Mesendoderm (in vitro differentiated cells): ENCODE measurements at regions not wholly inside any gene's neighbourhood (a gene's known extent, or its start where the extent isn't known, plus 50 kb on each side); places are given as distances from the start of the nearest gene placed in this dataset.

Experiments
- DNase-seq: peaks from one replicate; pipeline ENCODE4 v3.0.0; 2013
- H2AK5ac ChIP-seq: 2 replicates; pipeline ENCODE4 v1.6.1; 2013; ENCODE audit warnings: low read length, inconsistent platforms
- H2BK120ac ChIP-seq: 2 replicates; pipeline ENCODE4 v1.6.1; 2013; ENCODE audit warnings: low read depth, mild to moderate bottlenecking, low read length, moderate library complexity, mixed read lengths
- H2BK15ac ChIP-seq: replicated peaks from 2 replicates; pipeline ENCODE4 v1.6.1; 2013; ENCODE audit warnings: low read depth, mild to moderate bottlenecking, moderate library complexity
- H2BK5ac ChIP-seq: 2 replicates; pipeline ENCODE4 v1.6.1; 2013; ENCODE audit warnings: low read length, inconsistent platforms
- H3K18ac ChIP-seq: 2 replicates; pipeline ENCODE4 v1.6.1; 2013; ENCODE audit warnings: mild to moderate bottlenecking, low read length, mixed read lengths
- H3K23ac ChIP-seq: one replicate; pipeline ENCODE4 v1.6.1; 2013; ENCODE audit warnings: low read length
- H3K27ac ChIP-seq: 2 replicates; pipeline ENCODE4 v1.5.1; 2013; ENCODE audit warnings: low read depth, mild to moderate bottlenecking, inconsistent platforms, low read length, moderate library complexity
- H3K27me3 ChIP-seq: 2 replicates; pipeline ENCODE4 v1.6.1; 2013; ENCODE audit warnings: low read length, control low read depth, mild to moderate bottlenecking, inconsistent platforms; ENCODE audit not compliant: insufficient read depth, poor library complexity
- H3K36me3 ChIP-seq: 2 replicates; pipeline ENCODE4 v1.6.1; 2013; ENCODE audit warnings: low read length, inconsistent platforms; ENCODE audit not compliant: control insufficient read depth, insufficient read depth
- H3K4ac ChIP-seq: one replicate; pipeline ENCODE4 v1.6.1; 2013; ENCODE audit warnings: low read depth, mild to moderate bottlenecking, low read length, moderate library complexity
- H3K4me1 ChIP-seq: 2 replicates; pipeline ENCODE4 v1.6.1; 2013; ENCODE audit warnings: low read depth, low read length, inconsistent platforms; ENCODE audit not compliant: control insufficient read depth
- H3K4me2 ChIP-seq: 2 replicates; pipeline ENCODE4 v1.6.1; 2013; ENCODE audit warnings: low read length
- H3K4me3 ChIP-seq: 2 replicates; pipeline ENCODE4 v1.5.1; 2013; ENCODE audit warnings: mild to moderate bottlenecking, low read length
- H3K56ac ChIP-seq: one replicate; pipeline ENCODE4 v1.6.1; 2013; ENCODE audit warnings: low read length
- H3K79me1 ChIP-seq: 2 replicates; pipeline ENCODE4 v1.6.1; 2013; ENCODE audit warnings: low read length, inconsistent platforms
- H3K79me2 ChIP-seq: 2 replicates; pipeline ENCODE4 v1.6.1; 2013; ENCODE audit warnings: mild to moderate bottlenecking, low read length; ENCODE audit not compliant: control insufficient read depth, insufficient read depth
- H3K9ac ChIP-seq: 2 replicates; pipeline ENCODE4 v1.6.1; 2013; ENCODE audit warnings: low read length, inconsistent platforms
- H4K5ac ChIP-seq: one replicate; pipeline ENCODE4 v1.6.1; 2013; ENCODE audit warnings: low read length
- H4K8ac ChIP-seq: one replicate; pipeline ENCODE4 v1.6.1; 2013; ENCODE audit warnings: low read depth, mild to moderate bottlenecking, control low read depth, low read length, moderate library complexity
- WGBS: extraction: QIAGEN DNeasy Blood & Tissue Kit; methylation state at CpG from one replicate; pipeline ENCODE4 v1.1.7; 2013; ENCODE audit warnings: low lambda C conversion rate, missing lambda C conversion rate; ENCODE audit not compliant: insufficient coverage; ENCODE audit errors: extremely low coverage; 5-methylcytosine and 5-hydroxymethylcytosine counted together

- Histone ChIP-seq H3K23ac (no peak overlapping the region), H3K4me3 (no peak overlapping the region), H3K4me1 (no peaks in the 10 kb centered on the region), H3K4me2 (no peak overlapping the region), H3K4ac (no peak overlapping the region), H3K18ac (no peak overlapping the region), H3K27me3 (no peaks in the 10 kb centered on the region), H2BK120ac (no peak overlapping the region), H3K27ac (no peak overlapping the region), H2AK5ac (no peak overlapping the region), H4K5ac (no peak overlapping the region), H3K79me1 (no peaks in the 10 kb centered on the region), H3K36me3 (no peaks in the 10 kb centered on the region), H3K9ac (no peak overlapping the region), H4K8ac (no peak overlapping the region), H3K79me2 (no peaks in the 10 kb centered on the region), H2BK15ac (no peak overlapping the region), H3K56ac (no peak overlapping the region), H2BK5ac (no peak overlapping the region)
- WGBS = no CpG with 5 or more reads among the region's 2 CpGs
- DNase-seq = no peak
These were observed 146.1 kb upstream of the TSLP start for GRCh38 chr5:110925398-110925797.

DNA sequence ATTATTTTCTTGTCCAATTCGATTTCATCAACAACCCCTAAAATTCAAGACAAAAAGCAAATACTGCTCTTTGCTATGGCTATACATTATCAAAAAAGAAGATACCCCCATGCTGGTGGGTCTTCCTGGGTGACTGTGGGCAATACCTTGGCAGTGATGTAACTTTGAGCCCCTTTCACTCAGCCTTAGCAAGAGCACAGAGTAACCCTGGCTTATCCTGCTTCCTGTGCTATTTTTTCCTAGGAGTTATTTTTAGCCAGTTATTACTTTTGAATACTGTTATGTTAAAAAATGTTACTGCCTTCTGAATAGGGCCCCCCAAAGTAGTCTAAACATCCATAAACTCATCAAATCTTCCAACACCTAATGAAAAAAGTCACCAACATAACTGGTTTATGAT is 145.6 kb upstream of the TSLP start:
- Histone ChIP-seq H3K79me2 (no peaks in the 10 kb centered on the region), H3K56ac (no peak overlapping the region), H4K8ac (no peak overlapping the region), H3K27ac (no peak overlapping the region), H2AK5ac (no peak overlapping the region), H2BK120ac (no peak overlapping the region), H2BK15ac (no peak overlapping the region), H3K4me2 (no peak overlapping the region), H3K27me3 (no peaks in the 10 kb centered on the region), H3K9ac (no peak overlapping the region), H4K5ac (no peak overlapping the region), H3K4ac (no peak overlapping the region), H3K79me1 (no peaks in the 10 kb centered on the region), H3K4me1 (no peaks in the 10 kb centered on the region), H3K23ac (no peak overlapping the region), H3K4me3 (no peak overlapping the region), H3K18ac (no peak overlapping the region), H2BK5ac (no peak overlapping the region), H3K36me3 (no peaks in the 10 kb centered on the region)
- no peak for DNase-seq
- WGBS = 100% methylated on average over 1 of the region's 1 CpG

- Histone ChIP-seq H3K4me2 (no peak overlapping the region), H3K23ac (no peak overlapping the region), H3K79me2 (no peaks in the 10 kb centered on the region), H3K4ac (no peak overlapping the region), H4K8ac (no peak overlapping the region), H4K5ac (no peak overlapping the region), H2BK15ac (no peak overlapping the region), H3K79me1 (no peaks in the 10 kb centered on the region), H3K56ac (no peak overlapping the region), H3K27ac (no peak overlapping the region), H3K18ac (no peak overlapping the region), H3K27me3 (no peaks in the 10 kb centered on the region), H3K36me3 (no peaks in the 10 kb centered on the region), H3K9ac (no peak overlapping the region), H3K4me1 (no peaks in the 10 kb centered on the region), H2BK120ac (no peak overlapping the region), H2BK5ac (no peak overlapping the region), H3K4me3 (no peak overlapping the region), H2AK5ac (no peak overlapping the region)
- no CpG with 5 or more reads among the region's 1 CpG for WGBS
- no peak for DNase-seq
These were observed 138.6 kb upstream of the TSLP start for GRCh38 chr5:110932755-110933488.

DNA sequence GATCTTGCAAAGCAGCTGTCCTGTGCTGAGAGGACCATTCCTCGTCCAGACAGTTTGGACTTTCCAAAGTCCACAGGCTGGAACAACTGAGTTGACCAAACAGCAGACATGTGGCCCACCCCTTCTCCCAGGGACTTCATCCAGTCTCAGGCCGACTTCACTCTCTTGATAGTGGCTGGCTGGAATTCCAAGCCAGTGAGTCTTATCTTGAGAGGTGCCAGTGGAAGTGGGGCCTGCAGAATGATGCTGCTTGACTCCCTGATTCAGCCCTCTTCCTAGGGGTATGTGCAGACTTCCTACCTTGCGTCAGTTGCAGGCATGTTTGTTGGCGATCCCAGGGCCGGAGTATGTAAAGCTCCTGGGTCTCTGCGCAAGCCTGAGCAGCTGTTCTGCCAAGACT is 131.4 kb upstream of the TSLP start:
- Histone ChIP-seq H3K27ac (no peak overlapping the region), H4K8ac (no peak overlapping the region), H3K4ac (no peak overlapping the region), H4K5ac (no peak overlapping the region), H3K4me3 (no peak overlapping the region), H3K4me2 (no peak overlapping the region), H3K9ac (no peak overlapping the region), H3K56ac (no peak overlapping the region), H2BK15ac (no peak overlapping the region), H3K18ac (no peak overlapping the region), H2BK120ac (no peak overlapping the region), H3K36me3 (no peaks in the 10 kb centered on the region), H2AK5ac (no peak overlapping the region), H3K27me3 (no peaks in the 10 kb centered on the region), H3K79me1 (no peaks in the 10 kb centered on the region), H3K4me1 (no peaks in the 10 kb centered on the region), H3K23ac (no peak overlapping the region), H2BK5ac (no peak overlapping the region), H3K79me2 (no peaks in the 10 kb centered on the region)
- no CpG with 5 or more reads among the region's 6 CpGs for WGBS
- DNase-seq = no peak

DNA sequence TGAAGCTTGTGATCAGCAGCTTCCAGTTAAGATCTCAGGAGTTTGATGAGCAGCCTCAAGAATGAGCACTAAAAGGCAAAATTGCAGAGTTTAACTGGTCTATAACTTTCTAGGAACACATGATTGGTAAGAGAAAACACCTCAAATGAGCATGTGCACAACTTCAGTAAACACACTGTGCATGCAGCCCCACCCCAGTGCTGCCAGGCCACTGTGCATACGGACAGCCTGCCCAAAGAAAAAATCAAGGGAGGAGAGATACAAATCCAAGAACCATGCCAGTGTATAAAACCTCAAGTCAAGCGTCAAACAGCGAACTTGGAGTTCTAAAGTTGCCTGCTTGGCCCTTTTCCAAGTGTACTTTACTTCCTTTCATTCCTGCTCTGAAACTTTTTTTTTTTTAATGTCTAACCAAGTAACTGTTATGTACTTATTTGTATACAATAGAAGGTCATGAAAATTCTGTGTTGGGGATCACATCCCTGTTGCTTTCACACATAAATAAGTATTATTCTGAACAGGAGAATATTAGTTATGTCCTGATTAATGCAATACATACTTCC is 125.6 kb upstream of the TSLP start:
- no peak overlapping the region for H3K23ac ChIP-seq
- no peak overlapping the region for H2AK5ac ChIP-seq
- no peaks in the 10 kb centered on the region for H3K36me3 ChIP-seq
- no peaks in the 10 kb centered on the region for H3K79me2 ChIP-seq
- H2BK5ac ChIP-seq = no peak overlapping the region
- H3K18ac ChIP-seq = no peak overlapping the region
- H3K9ac ChIP-seq = no peak overlapping the region
- no peak overlapping the region for H3K56ac ChIP-seq
- no CpG with 5 or more reads among the region's 3 CpGs for WGBS
- no peak overlapping the region for H3K4me2 ChIP-seq
- DNase-seq = no peak
- no peak overlapping the region for H3K27ac ChIP-seq
- no peak overlapping the region for H2BK120ac ChIP-seq
- no peak overlapping the region for H4K8ac ChIP-seq
- no peak overlapping the region for H2BK15ac ChIP-seq
- no peaks in the 10 kb centered on the region for H3K27me3 ChIP-seq
- no peak overlapping the region for H4K5ac ChIP-seq
- no peaks in the 10 kb centered on the region for H3K4me1 ChIP-seq
- no peak overlapping the region for H3K4me3 ChIP-seq
- H3K4ac ChIP-seq = no peak overlapping the region
- no peaks in the 10 kb centered on the region for H3K79me1 ChIP-seq

DNA sequence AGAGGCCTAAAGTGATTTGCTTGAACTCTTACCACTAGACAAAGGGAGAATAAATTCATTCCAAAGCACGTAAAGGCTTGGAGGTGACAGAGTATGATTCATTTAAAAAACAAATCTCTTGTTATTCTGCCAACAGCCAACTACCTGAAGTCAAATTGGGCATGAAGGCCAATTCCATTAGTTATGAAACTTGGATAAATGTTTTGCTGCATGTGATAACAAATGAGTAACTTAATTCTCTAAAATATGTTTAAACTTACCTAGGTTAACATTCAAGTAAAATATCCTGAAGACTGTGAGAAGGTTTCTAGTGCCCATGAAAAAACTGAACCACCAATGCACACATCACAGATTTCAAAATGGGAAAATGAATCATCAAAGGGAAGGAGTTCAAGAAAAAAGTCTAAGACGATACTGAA is 120.1 kb upstream of the TSLP start:
- Histone ChIP-seq H3K27me3 (no peaks in the 10 kb centered on the region), H3K4me1 (no peaks in the 10 kb centered on the region), H2BK5ac (no peak overlapping the region), H4K5ac (no peak overlapping the region), H3K18ac (no peak overlapping the region), H3K36me3 (no peaks in the 10 kb centered on the region), H3K4me3 (no peak overlapping the region), H3K56ac (no peak overlapping the region), H3K4ac (no peak overlapping the region), H3K4me2 (no peak overlapping the region), H2BK120ac (no peak overlapping the region), H3K9ac (no peak overlapping the region), H3K79me1 (no peaks in the 10 kb centered on the region), H4K8ac (no peak overlapping the region), H3K27ac (no peak overlapping the region), H2BK15ac (no peak overlapping the region), H3K23ac (no peak overlapping the region), H3K79me2 (no peaks in the 10 kb centered on the region), H2AK5ac (no peak overlapping the region)
- no peak for DNase-seq
- no CpG with 5 or more reads among the region's 2 CpGs for WGBS
